Stomach (tissue), 8 donors: ENCODE measurements at regions not wholly inside any gene's neighbourhood (a gene's known extent, or its start where the extent isn't known, plus 50 kb on each side); places are given as distances from the start of the nearest gene placed in this dataset.
A peak's percentile ranks its signal among the peaks of the same experiment; 100 is the strongest.

Experiments
- DNase-seq, 2 donors: peaks; one replicate each; pipeline versions ENCODE4 v3.0.0 to v3.0.0-alpha.2; 2013 to 2019
- H3K27ac ChIP-seq, 5 donors: fragments of 200-600 bp in 4 of 5; sonication (generic) in 4 of 5; one replicate each; pipeline ENCODE4 v1.5.1; 2013 to 2019; ENCODE audit warnings: mild to moderate bottlenecking in 1 of 5, moderate library complexity in 1 of 5
- H3K27me3 ChIP-seq, 3 donors: fragments of 200-600 bp; sonication (generic); one replicate each; pipeline ENCODE4 v1.5.1; 2017 to 2019; ENCODE audit warnings: mixed run types in 1 of 3
- H3K36me3 ChIP-seq, 4 donors: fragments of 200-600 bp; sonication (generic); 1 replicate in 3 of 4; 2 replicates in 1 of 4; pipeline ENCODE4 v1.5.1; 2016 to 2019
- H3K4me1 ChIP-seq, 4 donors: fragments of 200-600 bp; sonication (generic); one replicate each; pipeline ENCODE4 v1.5.1; 2016 to 2019
- H3K4me3 ChIP-seq, 4 donors: fragments of 200-600 bp; sonication (generic) in 3 of 4; one replicate each; pipeline ENCODE4 v1.5.1; 2016 to 2019; ENCODE audit warnings: mild to moderate bottlenecking in 1 of 4
- H3K9me3 ChIP-seq, 4 donors: fragments of 200-600 bp; sonication (generic); one replicate each; pipeline ENCODE4 v1.5.1; 2016 to 2019
- EP300 ChIP-seq: sonication (generic); formaldehyde crosslinking; IDR thresholded peaks from one replicate; pipeline ENCODE4 v1.6.1; 2017; ENCODE audit warnings: antibody characterized with exemption
- POLR2A ChIP-seq, 4 donors: fragments of 450-650 bp; IDR thresholded peaks; one replicate each; pipeline ENCODE4 v1.6.1; 2016; ENCODE audit warnings: antibody characterized with exemption in 4 of 4, control low read depth in 2 of 4, mild to moderate bottlenecking in 1 of 4, moderate library complexity in 1 of 4
- POLR2AphosphoS5 ChIP-seq, 3 donors: sonication (generic); formaldehyde crosslinking; IDR thresholded peaks; one replicate each; pipeline ENCODE4 v1.6.1; 2016; ENCODE audit warnings: antibody characterized with exemption in 3 of 3
- WGBS, 5 donors: extraction: QIAGEN DNeasy Blood & Tissue Kit in 3 of 5; methylation state at CpG; one replicate each; pipeline versions ENCODE4 v1.1.5 to v1.1.7; 2013 to 2018; 5-methylcytosine and 5-hydroxymethylcytosine counted together
- intact Hi-C: fragments of 100-400 bp; cut with DNase I; formaldehyde crosslinking; loops from one replicate; pipeline ENCODE4 v1.15.1; 2023; ENCODE audit warnings: low total_unique reads
- TF ChIP-seq, protein P1 (sequence below), 7 experiments: fragments of 450-650 bp in 4 of 7; fragments of 200-600 bp in 3 of 7; sonication (generic) in 3 of 7; IDR thresholded peaks; one replicate each; pipeline ENCODE4 v1.5.1; 2016 to 2019; ENCODE audit warnings: antibody characterized with exemption in 7 of 7, control low read depth in 2 of 7, mild to moderate bottlenecking in 1 of 7
- donor health status: healthy with polysubstance abuse.
- donor health status: Bipolar disorder and iron deficiency.
- donor health status: healthy.

DNA sequence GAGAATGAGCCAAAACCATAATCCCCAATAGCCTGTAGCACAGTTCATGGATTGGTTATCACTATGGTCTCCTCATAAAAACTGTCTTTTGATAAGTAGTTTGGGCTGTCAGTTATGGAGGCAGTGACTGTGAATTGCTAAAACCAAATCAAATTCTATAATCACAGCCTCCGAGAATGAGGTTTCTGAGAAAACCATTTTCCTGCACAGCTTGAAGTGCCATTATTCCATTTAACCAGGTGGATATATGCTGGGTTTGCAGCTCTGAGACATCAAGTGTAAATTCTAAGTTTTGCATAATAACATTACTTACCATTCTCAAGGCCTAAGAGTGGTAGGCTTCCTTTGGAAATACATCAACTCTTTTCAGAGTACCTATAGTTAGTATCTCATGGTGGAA is 485.4 kb downstream of the FRK start:
- Histone ChIP-seq H3K9me3 (no peaks in the 10 kb centered on the region), H3K36me3 (no peaks in the 10 kb centered on the region), H3K4me1 (no peaks in the 10 kb centered on the region), H3K27me3 (no peaks in the 10 kb centered on the region), H3K27ac (no peak overlapping the region), H3K4me3 (no peak overlapping the region)
- intact Hi-C loops = no loop called here
- WGBS, 5 donors = 50 to 95% (median 90%) methylated on average over 1 of the region's 1 CpG
- no peak for DNase-seq
- TF ChIP-seq EP300 = no peak
- TF ChIP-seq, protein P1, sequence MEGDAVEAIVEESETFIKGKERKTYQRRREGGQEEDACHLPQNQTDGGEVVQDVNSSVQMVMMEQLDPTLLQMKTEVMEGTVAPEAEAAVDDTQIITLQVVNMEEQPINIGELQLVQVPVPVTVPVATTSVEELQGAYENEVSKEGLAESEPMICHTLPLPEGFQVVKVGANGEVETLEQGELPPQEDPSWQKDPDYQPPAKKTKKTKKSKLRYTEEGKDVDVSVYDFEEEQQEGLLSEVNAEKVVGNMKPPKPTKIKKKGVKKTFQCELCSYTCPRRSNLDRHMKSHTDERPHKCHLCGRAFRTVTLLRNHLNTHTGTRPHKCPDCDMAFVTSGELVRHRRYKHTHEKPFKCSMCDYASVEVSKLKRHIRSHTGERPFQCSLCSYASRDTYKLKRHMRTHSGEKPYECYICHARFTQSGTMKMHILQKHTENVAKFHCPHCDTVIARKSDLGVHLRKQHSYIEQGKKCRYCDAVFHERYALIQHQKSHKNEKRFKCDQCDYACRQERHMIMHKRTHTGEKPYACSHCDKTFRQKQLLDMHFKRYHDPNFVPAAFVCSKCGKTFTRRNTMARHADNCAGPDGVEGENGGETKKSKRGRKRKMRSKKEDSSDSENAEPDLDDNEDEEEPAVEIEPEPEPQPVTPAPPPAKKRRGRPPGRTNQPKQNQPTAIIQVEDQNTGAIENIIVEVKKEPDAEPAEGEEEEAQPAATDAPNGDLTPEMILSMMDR (IDR thresholded peaks at IDR 0.05) = no peak
- TF ChIP-seq POLR2AphosphoS5 (IDR thresholded peaks at IDR 0.05) = no peak
- TF ChIP-seq POLR2A (IDR thresholded peaks at IDR 0.05) = no peak

DNA sequence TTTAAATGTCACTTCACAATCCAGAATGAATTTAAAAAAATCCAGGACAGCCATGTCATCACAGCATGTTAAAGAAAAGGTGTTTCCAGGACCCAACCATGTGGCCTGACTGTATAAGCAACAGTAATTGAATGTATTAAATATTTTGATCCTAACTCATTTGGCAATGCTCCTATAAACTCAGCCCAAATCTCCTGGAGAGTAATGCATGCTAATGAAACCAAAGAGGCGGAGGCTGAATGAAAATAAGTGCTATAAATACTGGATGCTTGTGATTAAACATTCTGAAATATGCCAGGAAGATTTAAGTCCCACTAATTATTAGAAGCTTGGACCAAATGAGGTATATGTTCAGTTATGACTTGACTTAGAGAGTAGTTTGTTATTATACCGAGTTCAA is 486.8 kb downstream of the FRK start:
- 65 to 73% (median 67%) methylated on average over 2 of the region's 2 CpGs for WGBS, 5 donors
- no peak for TF ChIP-seq EP300
- TF ChIP-seq POLR2AphosphoS5 (IDR thresholded peaks at IDR 0.05) = no peak
- TF ChIP-seq POLR2A (IDR thresholded peaks at IDR 0.05) = no peak
- TF ChIP-seq, protein P1 (IDR thresholded peaks at IDR 0.05) = no peak
- Histone ChIP-seq H3K4me3 (no peak overlapping the region), H3K27me3 (no peaks in the 10 kb centered on the region), H3K36me3 (no peaks in the 10 kb centered on the region), H3K9me3 (peaks cover 0 to 5% (median 2%) of the 10 kb centered on the region in 4 donors), H3K4me1 (no peaks in the 10 kb centered on the region), H3K27ac (no peak overlapping the region)
- intact Hi-C loops = no loop called here
- no peak for DNase-seq

DNA sequence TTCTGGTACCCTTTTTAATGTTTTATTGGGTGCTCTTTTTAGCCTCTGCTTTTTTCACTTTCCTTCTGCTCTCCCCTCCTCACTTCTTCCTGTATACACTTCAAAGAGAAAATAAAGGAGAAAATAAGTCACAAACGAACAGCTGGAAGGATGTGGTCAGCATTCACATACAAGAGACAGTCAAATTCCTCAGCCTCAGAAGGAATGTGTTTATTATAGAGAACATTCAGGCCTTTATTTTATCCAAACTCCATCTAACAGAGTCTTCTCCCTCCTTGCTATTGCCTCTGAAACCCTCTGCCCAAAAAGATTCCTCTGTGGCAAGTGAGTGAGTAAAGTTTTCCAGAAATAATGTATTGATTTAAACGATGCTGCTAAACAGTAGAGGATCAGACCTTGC is 490.4 kb downstream of the FRK start:
- no peaks in the 10 kb centered on the region for H3K27me3 ChIP-seq
- H3K4me1 ChIP-seq = no peaks in the 10 kb centered on the region
- WGBS, 5 donors = 30 to 54% (median 43%) methylated on average over 2 of the region's 2 CpGs
- H3K4me3 ChIP-seq = no peak overlapping the region
- H3K27ac ChIP-seq = no peak overlapping the region
- H3K36me3 ChIP-seq = no peaks in the 10 kb centered on the region
- TF ChIP-seq POLR2AphosphoS5 (IDR thresholded peaks at IDR 0.05) (no peak), EP300 (no peak), POLR2A (IDR thresholded peaks at IDR 0.05) (no peak)
- TF ChIP-seq, protein P1 (IDR thresholded peaks at IDR 0.05) = no peak
- peaks cover 0 to 11% (median 3%) of the 10 kb centered on the region in 4 donors for H3K9me3 ChIP-seq
- intact Hi-C loops = no loop called here
- DNase-seq = peak in 1 of 2 donors; percentile 6

DNA sequence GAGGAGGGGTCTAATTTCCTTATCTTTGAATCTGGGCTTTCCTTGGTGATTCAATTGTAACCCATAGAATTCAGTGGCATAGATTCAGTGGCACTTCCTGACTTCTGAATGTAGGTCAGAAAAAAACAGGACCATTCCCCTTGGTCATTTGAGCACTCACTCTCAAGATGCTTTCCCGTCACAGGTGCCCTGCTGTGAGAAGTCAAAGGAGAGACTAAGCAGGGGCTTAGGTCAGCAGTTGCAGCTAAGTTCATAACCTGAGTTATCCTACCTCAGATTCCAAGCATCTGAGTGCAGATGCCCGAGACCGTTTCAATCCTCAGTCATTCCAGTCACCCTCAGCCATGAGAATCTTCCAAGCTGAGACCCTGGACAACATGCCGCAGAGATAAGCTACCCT is 506.6 kb downstream of the FRK start:
- Histone ChIP-seq H3K27ac (no peak overlapping the region), H3K4me3 (no peak overlapping the region), H3K9me3 (no peaks in the 10 kb centered on the region), H3K27me3 (no peaks in the 10 kb centered on the region), H3K36me3 (no peaks in the 10 kb centered on the region), H3K4me1 (peaks cover 0 to 10% (median 4%) of the 10 kb centered on the region in 4 donors)
- no peak for TF ChIP-seq POLR2AphosphoS5 (IDR thresholded peaks at IDR 0.05)
- TF ChIP-seq EP300 = no peak
- TF ChIP-seq, protein P1 (IDR thresholded peaks at IDR 0.05) = no peak
- TF ChIP-seq POLR2A (IDR thresholded peaks at IDR 0.05) = no peak
- DNase-seq = no peak
- 67 to 98% (median 83%) methylated on average over 4 of the region's 4 CpGs for WGBS, 5 donors
- intact Hi-C loops = no loop called here
